Spleen (tissue), 11 donors: ENCODE measurements at regions not wholly inside any gene's neighbourhood (a gene's known extent, or its start where the extent isn't known, plus 50 kb on each side); places are given as distances from the start of the nearest gene placed in this dataset.

Source experiments
- DNase-seq: peaks from one replicate; pipeline ENCODE4 v3.0.0-alpha.2; 2020
- H3K27ac ChIP-seq, 8 donors: fragments of 200-600 bp; sonication (generic) in 7 of 8; 1 replicate in 4 of 8; 2 replicates in 4 of 8; pipeline versions ENCODE4 v1.5.0 to v1.8.0; 2016 to 2021; ENCODE audit warnings: inconsistent platforms in 4 of 8, mild to moderate bottlenecking in 4 of 8, moderate library complexity in 1 of 8
- H3K27me3 ChIP-seq, 7 donors: fragments of 200-600 bp; sonication (generic) in 6 of 7; replicated peaks in 1 of 7; 1 replicate in 4 of 7; 2 replicates in 3 of 7; pipeline versions ENCODE4 v1.5.0 to v1.8.0; 2016 to 2021; ENCODE audit warnings: inconsistent platforms in 3 of 7, mild to moderate bottlenecking in 1 of 7
- H3K36me3 ChIP-seq, 6 donors: fragments of 200-600 bp; sonication (generic) in 5 of 6; 1 replicate in 4 of 6; 2 replicates in 2 of 6; pipeline versions ENCODE4 v1.5.0 to v1.8.0; 2016 to 2021; ENCODE audit warnings: inconsistent platforms in 2 of 6
- H3K4me1 ChIP-seq, 6 donors: fragments of 200-600 bp; sonication (generic) in 5 of 6; 1 replicate in 3 of 6; 2 replicates in 3 of 6; pipeline versions ENCODE4 v1.5.0 to v1.8.0; 2016 to 2021; ENCODE audit warnings: inconsistent platforms in 3 of 6
- H3K4me3 ChIP-seq, 8 donors: fragments of 200-600 bp; sonication (generic) in 7 of 8; 1 replicate in 4 of 8; 2 replicates in 4 of 8; pipeline versions ENCODE4 v1.5.0 to v1.8.0; 2016 to 2021; ENCODE audit warnings: inconsistent platforms in 4 of 8, mild to moderate bottlenecking in 4 of 8, moderate library complexity in 2 of 8
- H3K9me3 ChIP-seq, 8 donors: fragments of 200-600 bp; sonication (generic) in 7 of 8; 1 replicate in 4 of 8; 2 replicates in 4 of 8; pipeline versions ENCODE4 v1.5.0 to v1.8.0; 2016 to 2021; ENCODE audit warnings: inconsistent platforms in 4 of 8
- CTCF ChIP-seq, 11 experiments: fragments of 200-600 bp in 7 of 11; fragments of 450-650 bp in 4 of 11; sonication (generic) in 4 of 11; IDR thresholded peaks in 8 of 11; conservative IDR thresholded peaks in 3 of 11; 1 replicate in 7 of 11; 2 replicates in 4 of 11; pipeline versions ENCODE4 v1.4.0 to v1.8.0; 2016 to 2021; ENCODE audit warnings: antibody characterized with exemption in 11 of 11, inconsistent platforms in 4 of 11, mild to moderate bottlenecking in 1 of 11
- POLR2A ChIP-seq, 3 donors: fragments of 450-650 bp; IDR thresholded peaks; one replicate each; pipeline ENCODE4 v1.5.1; 2017; ENCODE audit warnings: antibody characterized with exemption in 3 of 3, mild to moderate bottlenecking in 1 of 3
- POLR2AphosphoS5 ChIP-seq, 3 donors: sonication (generic); formaldehyde crosslinking; IDR thresholded peaks; one replicate each; pipeline ENCODE4 v1.5.1; 2017; ENCODE audit warnings: antibody characterized with exemption in 3 of 3
- WGBS, 5 donors: extraction: QIAGEN DNeasy Blood & Tissue Kit in 3 of 5; methylation state at CpG; one replicate each; pipeline versions ENCODE4 v1.1.5 to v1.1.7; 2013 to 2018; 5-methylcytosine and 5-hydroxymethylcytosine counted together
- intact Hi-C: fragments of 100-400 bp; cut with DNase I; formaldehyde crosslinking; loops from one replicate; pipeline ENCODE4 v1.15.0; 2023; ENCODE audit warnings: low total_unique reads
- donor health status: healthy with polysubstance abuse.
- donor health status: DM: no; HTN: no; CAD: no; lungs with moderate emphysema.
- donor health status: DM: no; HTN: no; CAD: no.
- donor health status: Bipolar disorder and iron deficiency.
- donor health status: healthy.
- donor health status: DM: no; HTN: no; CAD: no.
- donor health status: DM: yes; HTN: yes; CAD: no.

GRCh38 chr14:30303350-30303749 lies 255.6 kb upstream of the G2E3 start:
- Histone ChIP-seq H3K27me3 (no peaks in the 10 kb centered on the region), H3K27ac (no peak overlapping the region), H3K4me3 (no peak overlapping the region), H3K9me3 (no peaks in the 10 kb centered on the region), H3K36me3 (no peaks in the 10 kb centered on the region), H3K4me1 (no peaks in the 10 kb centered on the region)
- DNase-seq = no peak
- TF ChIP-seq POLR2A (IDR thresholded peaks at IDR 0.05) (no peak), POLR2AphosphoS5 (IDR thresholded peaks at IDR 0.05) (no peak), CTCF (IDR thresholded peaks at IDR 0.05 in 8 of 11, conservative IDR thresholded peaks at IDR 0.05 in 3 of 11) (no peak)
- intact Hi-C loops = no loop called here
- 60 to 95% (median 82%) methylated on average over 1 of the region's 1 CpG for WGBS, 5 donors

- no peak for DNase-seq
- H3K9me3 ChIP-seq = no peaks in the 10 kb centered on the region
- H3K27ac ChIP-seq = no peak overlapping the region
- H3K27me3 ChIP-seq = no peaks in the 10 kb centered on the region
- H3K4me1 ChIP-seq = no peaks in the 10 kb centered on the region
- TF ChIP-seq POLR2AphosphoS5 (IDR thresholded peaks at IDR 0.05) (no peak), POLR2A (IDR thresholded peaks at IDR 0.05) (no peak), CTCF (IDR thresholded peaks at IDR 0.05 in 8 of 11, conservative IDR thresholded peaks at IDR 0.05 in 3 of 11) (no peak)
- intact Hi-C loops = no loop called here
- 57 to 73% (median 62%) methylated on average over 1 of the region's 1 CpG for WGBS, 5 donors
- no peaks in the 10 kb centered on the region for H3K36me3 ChIP-seq
- H3K4me3 ChIP-seq = no peak overlapping the region
Observed at GRCh38 chr14:30305346-30305745, 253.6 kb upstream of the G2E3 start.

GRCh38 chr14:30309405-30309804 lies 249.6 kb upstream of the G2E3 start:
- DNase-seq = no peak
- TF ChIP-seq CTCF (IDR thresholded peaks at IDR 0.05 in 8 of 11, conservative IDR thresholded peaks at IDR 0.05 in 3 of 11) (no peak), POLR2A (IDR thresholded peaks at IDR 0.05) (no peak), POLR2AphosphoS5 (IDR thresholded peaks at IDR 0.05) (no peak)
- Histone ChIP-seq H3K4me1 (no peaks in the 10 kb centered on the region), H3K27me3 (no peaks in the 10 kb centered on the region), H3K27ac (no peak overlapping the region), H3K36me3 (no peaks in the 10 kb centered on the region), H3K9me3 (peaks cover 0 to 4% (median under 1%) of the 10 kb centered on the region in 8 donors), H3K4me3 (no peak overlapping the region)
- intact Hi-C loops = no loop called here
- WGBS, 5 donors = 88 to 96% (median 92%) methylated on average over 2 of the region's 2 CpGs

GRCh38 chr14:30312214-30312613 lies 246.7 kb upstream of the G2E3 start:
- H3K9me3 ChIP-seq = peaks cover 0 to 22% (median 8%) of the 10 kb centered on the region in 8 donors
- intact Hi-C loops = no loop called here
- DNase-seq = no peak
- no peaks in the 10 kb centered on the region for H3K36me3 ChIP-seq
- H3K27ac ChIP-seq = no peak overlapping the region
- TF ChIP-seq CTCF (IDR thresholded peaks at IDR 0.05 in 8 of 11, conservative IDR thresholded peaks at IDR 0.05 in 3 of 11) (no peak), POLR2A (IDR thresholded peaks at IDR 0.05) (no peak), POLR2AphosphoS5 (IDR thresholded peaks at IDR 0.05) (no peak)
- 68 to 85% (median 80%) methylated on average over 1 of the region's 1 CpG for WGBS, 5 donors
- no peaks in the 10 kb centered on the region for H3K4me1 ChIP-seq
- H3K4me3 ChIP-seq = no peak overlapping the region
- H3K27me3 ChIP-seq = no peaks in the 10 kb centered on the region
